Neural progenitor cell (in vitro differentiated cells): ENCODE measurements at regions not wholly inside any gene's neighbourhood (a gene's known extent, or its start where the extent isn't known, plus 50 kb on each side); places are given as distances from the start of the nearest gene placed in this dataset.

ENCODE experiments used
- DNase-seq: peaks from one replicate; pipeline ENCODE4 v3.0.0-alpha.2; 2016; ENCODE audit warnings: low spot score
- H2AFZ ChIP-seq: fragments of 200-600 bp; sonication (generic); replicated peaks from 2 replicates; pipeline ENCODE4 v1.6.1; 2016; ENCODE audit warnings: antibody characterized with exemption
- H3F3A ChIP-seq: fragments of 200-600 bp; sonication (generic); 2 replicates; pipeline ENCODE4 v1.6.1; 2016; ENCODE audit warnings: antibody characterized with exemption, low read depth
- H3K27ac ChIP-seq: fragments of 200-600 bp; sonication (generic); 2 replicates; pipeline ENCODE4 v1.5.1; 2016; ENCODE audit warnings: mild to moderate bottlenecking
- H3K27me3 ChIP-seq: fragments of 200-600 bp; sonication (generic); 2 replicates; pipeline ENCODE4 v1.6.1; 2016; ENCODE audit warnings: mild to moderate bottlenecking, moderate library complexity
- H3K36me3 ChIP-seq: fragments of 200-600 bp; sonication (generic); 2 replicates; pipeline ENCODE4 v1.5.1; 2016
- H3K4me1 ChIP-seq: fragments of 200-600 bp; sonication (generic); 2 replicates; pipeline ENCODE4 v1.6.1; 2016; ENCODE audit warnings: mixed run types
- H3K4me2 ChIP-seq: fragments of 200-600 bp; sonication (generic); 2 replicates; pipeline ENCODE4 v1.6.1; 2016
- H3K4me3 ChIP-seq: fragments of 200-600 bp; sonication (generic); 2 replicates; pipeline ENCODE4 v1.5.1; 2016
- H3K79me2 ChIP-seq: fragments of 200-600 bp; sonication (generic); 2 replicates; pipeline ENCODE4 v1.6.1; 2016; ENCODE audit warnings: low read depth
- H3K9ac ChIP-seq: fragments of 200-600 bp; sonication (generic); 2 replicates; pipeline ENCODE4 v1.6.1; 2016
- H3K9me3 ChIP-seq: fragments of 200-600 bp; sonication (generic); 2 replicates; pipeline ENCODE4 v1.5.1; 2016; ENCODE audit warnings: low read depth
- H4K20me1 ChIP-seq: fragments of 200-600 bp; sonication (generic); 2 replicates; pipeline ENCODE4 v1.6.1; 2016; ENCODE audit warnings: low read depth
- H3K27ac Mint-ChIP-seq: 3 replicates; pipeline ENCODE4 v1.8.0; 2021; ENCODE audit warnings: mixed read lengths
- H3K27me3 Mint-ChIP-seq: 2 replicates; pipeline ENCODE4 v1.8.0; 2022; ENCODE audit warnings: low read depth, mild to moderate bottlenecking, inconsistent platforms, moderate library complexity, mixed read lengths; ENCODE audit not compliant: insufficient read depth
- H3K36me3 Mint-ChIP-seq: 3 replicates; pipeline ENCODE4 v1.8.0; 2021; ENCODE audit warnings: mixed read lengths
- H3K4me1 Mint-ChIP-seq: 3 replicates; pipeline ENCODE4 v1.8.0; 2021; ENCODE audit warnings: mixed read lengths
- H3K4me3 Mint-ChIP-seq: 3 replicates; pipeline ENCODE4 v1.8.0; 2021; ENCODE audit warnings: mild to moderate bottlenecking, moderate library complexity, mixed read lengths
- H3K9me3 Mint-ChIP-seq: 3 replicates; pipeline ENCODE4 v1.8.0; 2020; ENCODE audit warnings: mixed read lengths
- EZH2 ChIP-seq: fragments of 200-600 bp; sonication (generic); IDR thresholded peaks from 2 replicates; pipeline ENCODE4 v1.6.1; 2017; ENCODE audit warnings: antibody characterized with exemption, mild to moderate bottlenecking, moderate library complexity
- EZH2phosphoT487 ChIP-seq: fragments of 200-600 bp; sonication (generic); IDR thresholded peaks from 2 replicates; pipeline ENCODE4 v1.6.1; 2017; ENCODE audit warnings: antibody characterized with exemption
- TF ChIP-seq, protein P1 (sequence below): fragments of 200-600 bp; sonication (generic); IDR thresholded peaks from 2 replicates; pipeline ENCODE4 v1.5.1; 2017; ENCODE audit warnings: antibody characterized with exemption, mild to moderate bottlenecking

DNA sequence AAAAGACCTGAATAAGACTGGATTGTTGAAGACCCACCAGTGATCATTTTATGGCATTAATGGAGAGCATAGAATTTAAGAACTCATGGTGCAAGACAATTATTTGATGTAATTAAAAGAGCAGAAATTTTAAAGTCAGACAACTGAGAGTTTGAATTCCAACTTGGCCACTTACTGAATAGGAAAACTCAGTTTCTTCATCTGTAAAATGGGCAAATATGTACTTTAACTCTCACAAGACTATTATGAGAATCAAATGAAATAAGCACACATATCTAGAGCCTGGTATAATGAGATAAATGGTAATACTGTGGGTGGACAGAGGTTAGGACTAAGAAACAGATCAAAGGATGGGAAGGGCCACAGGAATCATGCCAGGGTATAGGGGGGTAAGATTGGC, 88.0 kb downstream of the SOX9 start:
- no peak for DNase-seq
- Histone ChIP-seq H3K27me3 (no peaks in the 10 kb centered on the region), H3K4me2 (no peak overlapping the region), H3K9me3 (no peaks in the 10 kb centered on the region), H3K27ac (no peak overlapping the region), H3K4me1 (peaks cover 35% of the 10 kb centered on the region), H3K79me2 (no peaks in the 10 kb centered on the region), H3F3A (peaks cover 25% of the 10 kb centered on the region), H3K9ac (no peak overlapping the region), H2AFZ (no peak overlapping the region), H4K20me1 (no peaks in the 10 kb centered on the region), H3K36me3 (no peaks in the 10 kb centered on the region), H3K4me3 (no peak overlapping the region)
- Mint-ChIP-seq H3K36me3 (no peaks in the 10 kb centered on the region), H3K4me3 (no peak overlapping the region), H3K27me3 (peaks cover 8% of the 10 kb centered on the region), H3K27ac (no peak overlapping the region), H3K4me1 (peaks cover 37% of the 10 kb centered on the region), H3K9me3 (no peaks in the 10 kb centered on the region)
- TF ChIP-seq, protein P1, sequence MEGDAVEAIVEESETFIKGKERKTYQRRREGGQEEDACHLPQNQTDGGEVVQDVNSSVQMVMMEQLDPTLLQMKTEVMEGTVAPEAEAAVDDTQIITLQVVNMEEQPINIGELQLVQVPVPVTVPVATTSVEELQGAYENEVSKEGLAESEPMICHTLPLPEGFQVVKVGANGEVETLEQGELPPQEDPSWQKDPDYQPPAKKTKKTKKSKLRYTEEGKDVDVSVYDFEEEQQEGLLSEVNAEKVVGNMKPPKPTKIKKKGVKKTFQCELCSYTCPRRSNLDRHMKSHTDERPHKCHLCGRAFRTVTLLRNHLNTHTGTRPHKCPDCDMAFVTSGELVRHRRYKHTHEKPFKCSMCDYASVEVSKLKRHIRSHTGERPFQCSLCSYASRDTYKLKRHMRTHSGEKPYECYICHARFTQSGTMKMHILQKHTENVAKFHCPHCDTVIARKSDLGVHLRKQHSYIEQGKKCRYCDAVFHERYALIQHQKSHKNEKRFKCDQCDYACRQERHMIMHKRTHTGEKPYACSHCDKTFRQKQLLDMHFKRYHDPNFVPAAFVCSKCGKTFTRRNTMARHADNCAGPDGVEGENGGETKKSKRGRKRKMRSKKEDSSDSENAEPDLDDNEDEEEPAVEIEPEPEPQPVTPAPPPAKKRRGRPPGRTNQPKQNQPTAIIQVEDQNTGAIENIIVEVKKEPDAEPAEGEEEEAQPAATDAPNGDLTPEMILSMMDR, result no peak
- no peak for TF ChIP-seq EZH2
- no peak for TF ChIP-seq EZH2phosphoT487

DNA sequence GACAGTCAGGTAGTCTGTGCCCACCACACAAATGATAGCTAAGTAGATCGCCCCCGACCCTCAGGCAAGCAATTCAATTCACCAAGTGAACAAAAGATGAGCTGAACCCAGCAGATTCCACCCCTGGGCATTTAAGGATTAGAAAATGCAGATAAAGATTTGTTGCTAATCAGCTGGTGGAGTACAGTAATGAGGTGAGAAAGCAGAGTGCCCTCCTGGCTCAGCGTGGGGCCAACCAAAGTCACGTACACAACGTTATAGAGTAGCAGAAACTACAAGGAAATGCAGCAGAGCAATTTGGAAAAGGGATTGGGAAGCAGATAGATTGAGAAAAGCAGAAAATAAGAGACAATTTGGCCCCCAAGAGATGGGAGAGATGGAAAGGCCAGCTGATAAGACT, 91.2 kb downstream of the SOX9 start:
- peaks cover 2% of the 10 kb centered on the region for H3K9me3 Mint-ChIP-seq
- no peak for TF ChIP-seq EZH2phosphoT487
- TF ChIP-seq, protein P1, result no peak
- no peak for TF ChIP-seq EZH2
- no peak overlapping the region for H3K27ac Mint-ChIP-seq

DNA sequence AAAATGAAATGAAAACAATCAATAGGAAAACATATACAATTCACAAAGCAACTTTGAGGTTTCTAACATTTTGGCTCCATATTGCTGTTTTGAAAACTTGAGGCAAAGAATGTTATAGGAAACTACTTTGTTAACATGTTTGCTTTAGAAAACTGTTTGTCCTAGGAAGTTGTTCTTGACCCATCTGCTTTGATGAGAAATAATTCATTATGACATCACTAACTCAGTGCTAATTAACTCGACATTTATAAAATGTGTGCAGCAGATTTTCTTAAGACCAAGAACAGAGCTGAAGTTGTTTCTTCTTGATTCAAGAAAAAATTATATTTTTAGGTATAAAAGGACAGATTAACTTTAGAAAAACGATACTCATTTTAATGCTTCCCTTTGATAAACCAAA, 94.7 kb downstream of the SOX9 start:
- Histone ChIP-seq H2AFZ (no peak overlapping the region), H3K36me3 (no peaks in the 10 kb centered on the region), H4K20me1 (no peaks in the 10 kb centered on the region), H3F3A (peaks cover 37% of the 10 kb centered on the region), H3K4me1 (peaks cover 38% of the 10 kb centered on the region), H3K4me2 (no peak overlapping the region), H3K4me3 (no peak overlapping the region), H3K79me2 (no peaks in the 10 kb centered on the region), H3K27ac (no peak overlapping the region), H3K27me3 (peaks cover 8% of the 10 kb centered on the region), H3K9me3 (no peaks in the 10 kb centered on the region), H3K9ac (no peak overlapping the region)
- H3K4me1 Mint-ChIP-seq, result peaks cover 31% of the 10 kb centered on the region
- no peak overlapping the region for H3K27ac Mint-ChIP-seq
- H3K4me3 Mint-ChIP-seq, result no peak overlapping the region
- TF ChIP-seq EZH2phosphoT487 (no peak), EZH2 (no peak)
- TF ChIP-seq, protein P1, result no peak
- peaks cover 23% of the 10 kb centered on the region for H3K27me3 Mint-ChIP-seq
- H3K9me3 Mint-ChIP-seq, result peaks cover 2% of the 10 kb centered on the region
- no peaks in the 10 kb centered on the region for H3K36me3 Mint-ChIP-seq
- DNase-seq, result no peak

More for the DNA sequence above, 91.2 kb downstream of the SOX9 start:
- Mint-ChIP-seq H3K4me3 (no peak overlapping the region), H3K27me3 (peaks cover 7% of the 10 kb centered on the region), H3K4me1 (peaks cover 13% of the 10 kb centered on the region), H3K36me3 (no peaks in the 10 kb centered on the region)
- H2AFZ ChIP-seq, result no peak overlapping the region
- H3K4me1 ChIP-seq, result peaks cover 20% of the 10 kb centered on the region
- no peak overlapping the region for H3K27ac ChIP-seq
- no peaks in the 10 kb centered on the region for H4K20me1 ChIP-seq
- H3K36me3 ChIP-seq, result no peaks in the 10 kb centered on the region
- H3K9ac ChIP-seq, result no peak overlapping the region
- peaks cover 13% of the 10 kb centered on the region for H3F3A ChIP-seq
- H3K4me3 ChIP-seq, result no peak overlapping the region
- no peaks in the 10 kb centered on the region for H3K27me3 ChIP-seq
- no peak for DNase-seq
- H3K4me2 ChIP-seq, result no peak overlapping the region
- no peaks in the 10 kb centered on the region for H3K9me3 ChIP-seq
- no peaks in the 10 kb centered on the region for H3K79me2 ChIP-seq
